ENCODE measurements at regions not wholly inside any gene's neighbourhood (a gene's known extent, or its start where the extent isn't known, plus 50 kb on each side); places are given as distances from the start of the nearest gene placed in this dataset.

- TF ChIP-seq FOSL1 (IDR thresholded peaks at IDR 0.05; ENCODE audit: insufficient read depth, low read depth, low read length) (no peak), MAX (IDR thresholded peaks at IDR 0.05) (no peak), SIX5 (IDR thresholded peaks at IDR 0.05; ENCODE audit: low read depth, low read length) (no peak), EGR1 (IDR thresholded peaks at IDR 0.05; ENCODE audit: borderline replicate concordance, low read depth, low read length) (no peak), POLR2AphosphoS5 (IDR thresholded peaks at IDR 0.05; ENCODE audit: low read depth, low read length) (no peak), SUZ12 (IDR thresholded peaks at IDR 0.05; ENCODE audit: low read length) (no peak), RFX5 (IDR thresholded peaks at IDR 0.05; ENCODE audit: borderline replicate concordance, low read depth, low read length) (no peak), POLR2A (IDR thresholded peaks at IDR 0.05; ENCODE audit: control extremely low read depth in 1 of 2, low read depth in 2 of 2, low read length in 2 of 2) (no peak), SRF (IDR thresholded peaks at IDR 0.05; ENCODE audit: low read depth, low read length) (no peak), MAFK (IDR thresholded peaks at IDR 0.05; ENCODE audit: low read depth, low read length) (no peak), CBX5 (IDR thresholded peaks at IDR 0.05; ENCODE audit: low read depth, low read length) (no peak), BRCA1 (IDR thresholded peaks at IDR 0.05; ENCODE audit: low read depth, low read length) (no peak)
Measured at GRCh38 chr1:22323141-22323845, 128.4 kb upstream of the ZBTB40 start (continued).

All from H1 (cell line).